Glomerular endothelial cell (primary cell): ENCODE measurements at regions not wholly inside any gene's neighbourhood (a gene's known extent, or its start where the extent isn't known, plus 50 kb on each side); places are given as distances from the start of the nearest gene placed in this dataset.
"Not testable (repeated sequence)": the region's sequence is repeated elsewhere in the genome, so short reads cannot be mapped to it uniquely, and the experiment has no call there.

Source experiments
- DNase-seq: peaks from one replicate; pipeline ENCODE4 v3.0.0-alpha.2; 2011; ENCODE audit warnings: low read depth, low spot score; ENCODE audit errors: extremely low read depth

DNA sequence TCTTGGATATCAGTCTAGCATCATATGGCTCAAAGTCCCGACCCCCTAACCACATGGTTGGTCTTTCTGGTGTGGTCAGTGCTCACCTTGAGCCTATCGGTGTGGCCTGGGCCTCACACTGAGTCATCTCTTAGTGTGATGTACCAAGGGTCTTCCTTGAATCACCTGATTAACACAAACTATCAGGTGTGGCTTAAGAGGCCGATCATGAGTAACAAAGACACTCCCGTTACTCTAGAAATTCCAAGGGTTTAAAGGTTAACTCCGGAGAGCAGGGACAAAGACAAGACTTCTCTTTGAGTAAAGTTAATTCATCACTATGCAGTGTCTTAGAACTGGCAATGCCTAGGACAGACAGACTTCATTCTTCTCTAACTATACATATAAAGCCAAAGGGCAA, 52.3 kb upstream of the ARMC3 start:
- DNase-seq = no peak

DNA sequence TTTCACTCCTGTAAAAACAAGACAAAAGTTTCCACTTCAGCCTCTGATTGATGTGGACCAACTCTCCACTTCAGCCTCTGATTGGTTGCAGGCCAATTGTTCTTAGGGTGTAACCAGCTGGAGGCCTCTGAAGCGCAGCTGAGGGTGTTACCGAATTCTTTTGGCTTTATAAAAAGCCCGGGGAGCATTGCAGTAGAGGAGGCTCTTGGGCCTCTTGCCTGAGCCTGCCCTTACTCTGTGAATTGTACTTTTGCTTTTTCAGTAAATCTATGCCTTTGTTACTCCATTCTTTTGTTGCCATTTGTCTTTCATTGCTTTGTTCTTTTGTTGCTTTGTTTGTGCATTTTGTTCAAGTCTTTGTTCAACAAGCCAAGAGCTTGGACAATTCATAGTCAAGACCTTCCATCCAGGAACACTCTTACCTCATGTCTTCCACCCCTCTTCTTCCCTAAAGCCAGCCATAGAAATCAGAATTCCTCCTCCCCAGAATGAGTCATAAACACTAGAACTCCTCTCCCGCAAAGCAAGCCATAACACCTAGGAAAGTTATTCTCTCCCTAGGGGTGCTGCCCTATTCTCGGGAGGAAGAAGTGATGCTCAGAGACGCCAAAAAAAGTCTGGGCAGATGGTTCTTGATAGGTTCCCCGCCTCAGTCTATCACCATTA, 53.5 kb upstream of the ARMC3 start:
- no peak for DNase-seq

DNA sequence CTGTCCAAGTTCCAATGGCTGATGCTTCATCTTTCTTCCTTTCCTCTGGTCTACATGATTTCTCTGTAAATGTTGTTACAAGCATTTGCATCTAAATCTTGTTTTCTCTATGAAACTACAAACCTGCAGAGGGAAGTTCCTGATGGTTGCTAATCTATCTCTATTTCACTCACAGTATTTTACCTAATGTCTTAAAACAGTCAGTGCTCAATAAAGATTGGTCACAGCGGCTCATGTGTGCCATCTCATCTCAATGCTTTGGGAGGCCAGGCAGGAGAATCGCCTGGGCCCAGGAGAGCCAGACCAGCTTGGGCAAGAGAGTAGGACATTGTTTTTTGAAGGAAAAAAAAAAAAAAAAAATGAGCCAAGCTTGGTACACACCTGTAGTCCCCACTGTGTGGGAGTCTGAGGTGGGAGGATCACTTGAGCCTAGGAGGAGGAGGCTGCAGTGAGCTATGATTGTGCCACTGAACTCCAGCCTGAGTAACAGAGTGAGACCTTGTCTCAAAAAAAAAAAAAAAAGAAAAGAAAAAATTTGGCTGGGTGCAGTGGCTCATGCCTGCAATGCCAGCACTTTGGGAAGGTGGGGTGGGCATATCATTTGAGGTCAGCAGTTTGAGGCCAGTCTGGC, 71.3 kb upstream of the ARMC3 start:
- no peak for DNase-seq

DNA sequence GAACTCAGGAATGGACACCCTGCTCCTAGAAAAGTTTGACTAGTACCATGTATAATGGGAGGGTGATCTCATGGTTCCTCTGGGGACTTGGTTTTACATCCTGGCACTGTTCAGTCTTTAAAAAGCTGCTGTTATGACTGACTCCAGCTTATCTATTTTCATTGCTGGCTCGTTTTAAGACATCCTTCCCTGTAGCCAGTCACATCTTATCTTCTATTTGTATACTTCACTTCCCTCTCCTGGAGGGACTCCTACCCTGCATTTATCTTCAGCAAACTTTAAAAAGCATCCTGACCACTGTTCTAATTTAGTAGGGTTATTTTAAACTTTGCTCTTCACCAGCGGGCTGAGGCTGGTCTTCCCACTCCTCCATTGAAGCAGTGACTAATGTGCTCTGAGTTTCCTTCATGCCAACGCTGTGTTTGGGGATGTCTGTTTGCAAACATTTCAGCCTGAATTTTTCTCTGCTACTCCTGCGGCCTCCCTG, 72.9 kb upstream of the ARMC3 start:
- no peak for DNase-seq

DNA sequence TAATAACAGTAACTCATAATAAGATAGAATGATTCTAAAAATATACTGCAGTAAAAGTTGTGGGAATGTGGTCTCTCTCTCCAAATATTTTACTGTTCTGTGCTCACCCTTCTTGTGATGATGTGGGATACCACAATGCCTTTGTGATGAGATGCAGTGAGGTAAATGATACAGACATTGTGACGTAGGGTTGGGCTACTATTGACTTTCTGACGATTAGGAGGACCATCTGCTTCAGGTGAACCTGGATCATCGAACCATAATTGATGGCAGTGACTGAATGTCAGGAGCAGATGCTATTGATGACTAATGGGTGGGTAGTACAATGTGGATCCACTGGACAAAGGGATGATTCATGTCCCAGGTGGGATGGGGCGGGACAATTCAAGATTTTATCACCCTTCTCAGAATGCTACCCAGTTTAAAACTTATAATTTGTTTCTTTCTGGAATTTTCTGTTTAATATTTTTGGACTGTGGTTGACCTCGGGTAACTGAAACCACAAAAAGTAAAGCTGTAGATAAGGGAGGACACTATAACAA, 73.9 kb upstream of the ARMC3 start:
- DNase-seq = no peak

DNA sequence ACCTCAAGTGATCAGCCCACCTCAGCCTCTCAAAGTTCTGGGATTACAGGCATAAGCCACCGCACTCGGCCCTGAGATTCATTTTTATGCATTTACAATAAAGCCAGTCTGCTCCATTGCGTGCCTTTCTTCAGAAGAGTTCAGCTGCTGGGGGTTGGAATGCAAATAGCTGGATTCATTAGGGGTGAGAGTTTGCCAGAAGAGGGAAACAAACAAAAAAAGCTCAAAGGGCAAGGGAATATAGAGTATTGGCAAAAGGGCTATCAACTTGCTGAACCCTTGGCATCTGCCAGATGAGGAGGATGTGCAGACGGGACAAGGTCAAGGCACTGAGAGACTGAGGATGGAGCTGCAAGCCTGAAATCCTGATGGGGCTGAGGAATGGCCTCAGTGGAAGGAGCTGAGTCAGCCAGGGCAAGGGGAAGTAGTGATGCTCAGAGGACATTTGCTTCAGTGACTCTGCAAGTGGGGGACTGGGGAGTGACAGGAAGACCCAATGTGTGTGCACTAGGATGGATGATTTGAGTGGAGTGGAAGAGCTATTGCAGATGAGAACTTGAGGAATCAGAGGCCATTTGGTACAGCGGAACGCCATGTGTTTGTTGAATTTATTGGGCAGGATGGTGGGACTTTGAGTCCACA, 75.0 kb upstream of the ARMC3 start:
- DNase-seq = no peak

DNA sequence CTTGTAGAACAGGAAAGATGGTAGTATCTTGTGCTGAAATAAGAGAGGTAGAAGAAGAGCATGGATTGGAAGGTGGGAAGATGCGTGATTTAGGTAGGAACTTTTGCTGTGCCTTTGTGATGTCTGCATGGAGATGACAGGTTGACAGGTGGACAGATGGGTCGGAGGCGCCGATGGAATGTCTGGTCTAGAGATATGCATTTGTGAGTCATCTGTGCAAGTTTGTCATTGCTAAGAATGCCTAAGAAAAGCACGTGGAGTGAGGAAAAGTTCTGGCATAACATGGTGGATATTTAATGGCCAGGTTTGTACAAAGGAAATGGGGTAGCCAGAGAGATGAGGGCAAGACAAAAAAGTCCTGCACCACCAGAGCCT, 76.0 kb upstream of the ARMC3 start:
- no peak for DNase-seq

DNA sequence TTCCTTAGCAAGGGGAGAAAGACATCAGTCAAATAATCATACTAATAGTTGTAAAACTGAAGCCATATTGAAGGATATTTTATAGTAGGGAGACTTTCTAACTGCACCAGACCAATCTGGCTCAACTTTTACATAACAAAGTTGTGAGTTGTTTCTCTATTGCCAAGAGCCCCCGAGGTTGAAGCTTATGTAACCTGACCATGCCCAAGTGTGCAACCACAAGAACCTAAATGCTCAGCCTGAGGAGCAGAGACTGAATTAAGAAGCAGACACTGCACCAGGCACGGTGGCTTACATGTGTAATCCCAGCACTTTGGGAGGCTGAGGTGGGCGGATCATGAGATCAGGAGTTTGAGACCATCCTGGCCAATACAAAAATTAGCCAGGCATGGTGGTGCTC, 77.3 kb upstream of the ARMC3 start:
- DNase-seq = no peak

DNA sequence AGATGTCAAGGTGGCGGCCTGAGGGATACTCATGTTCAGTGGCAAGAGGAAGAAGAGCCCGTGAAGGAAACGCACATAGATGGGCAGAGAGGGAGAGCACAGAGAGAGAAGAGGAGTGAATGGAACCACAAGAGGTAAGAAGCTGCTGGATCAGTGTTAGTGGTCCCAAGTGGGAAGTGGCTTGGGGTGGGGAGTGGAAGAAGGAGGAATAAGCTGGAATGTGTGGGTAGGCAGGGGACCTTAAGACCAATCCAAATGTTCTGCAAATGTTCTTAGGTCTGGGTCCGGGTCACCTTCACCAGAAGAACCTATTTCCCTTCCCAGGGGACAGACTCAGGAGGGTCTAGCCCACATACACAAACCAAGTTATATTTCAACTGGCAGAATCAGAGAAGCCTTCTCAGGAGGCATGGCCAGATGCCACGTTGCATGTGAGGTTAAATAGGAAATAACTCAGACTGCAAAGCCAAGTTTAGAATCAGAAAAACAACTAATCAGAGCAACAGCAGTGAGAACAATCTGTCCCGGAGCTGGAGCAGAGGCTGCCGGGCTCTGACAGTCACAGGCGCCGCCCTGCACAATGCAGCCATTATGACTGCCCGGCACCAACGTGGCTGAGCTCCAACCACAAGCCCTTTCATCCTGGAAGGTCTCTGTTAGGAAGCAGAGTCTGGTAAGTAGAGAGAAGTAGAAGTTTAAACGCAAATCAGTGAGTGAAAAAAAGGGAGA, 78.6 kb upstream of the ARMC3 start:
- DNase-seq = no peak

DNA sequence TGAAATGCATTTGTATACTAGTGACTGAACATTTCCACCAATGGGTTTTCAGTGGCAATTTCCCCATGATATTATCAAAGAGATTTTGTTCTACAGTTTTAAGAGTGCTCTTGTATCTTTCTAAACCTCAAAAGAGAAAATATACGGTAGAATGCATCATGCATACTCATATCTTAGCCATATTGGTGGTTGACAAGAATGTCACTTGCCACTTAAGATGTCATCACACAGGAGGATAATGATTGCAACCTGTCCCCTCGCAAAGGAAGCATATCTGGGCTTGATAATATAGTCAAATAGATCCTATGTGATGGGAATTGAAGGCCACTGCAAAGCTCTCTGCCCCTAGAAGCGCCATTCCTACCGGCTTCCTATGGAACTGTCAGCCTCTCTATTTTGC, 79.3 kb upstream of the ARMC3 start:
- DNase-seq = no peak

DNA sequence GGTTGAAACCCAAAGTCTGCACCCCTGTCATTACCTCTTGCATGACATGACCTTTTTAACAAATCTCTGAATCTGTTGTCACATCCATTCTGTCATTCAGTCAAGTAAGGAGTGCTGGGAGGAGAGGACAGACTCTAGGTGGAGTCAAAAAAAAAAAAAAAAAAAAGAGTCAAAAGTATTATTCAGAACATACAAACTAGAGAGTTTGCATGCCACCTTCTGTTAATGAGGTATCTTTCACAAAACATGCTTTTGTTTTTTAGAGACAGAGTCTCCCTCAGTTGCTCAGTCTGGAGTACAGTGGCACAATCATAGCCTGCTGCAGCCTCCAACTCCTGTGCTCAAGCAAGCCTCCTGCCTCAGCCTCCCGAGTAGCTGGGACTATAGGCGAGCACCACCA, 81.6 kb upstream of the ARMC3 start:
- no peak for DNase-seq

DNA sequence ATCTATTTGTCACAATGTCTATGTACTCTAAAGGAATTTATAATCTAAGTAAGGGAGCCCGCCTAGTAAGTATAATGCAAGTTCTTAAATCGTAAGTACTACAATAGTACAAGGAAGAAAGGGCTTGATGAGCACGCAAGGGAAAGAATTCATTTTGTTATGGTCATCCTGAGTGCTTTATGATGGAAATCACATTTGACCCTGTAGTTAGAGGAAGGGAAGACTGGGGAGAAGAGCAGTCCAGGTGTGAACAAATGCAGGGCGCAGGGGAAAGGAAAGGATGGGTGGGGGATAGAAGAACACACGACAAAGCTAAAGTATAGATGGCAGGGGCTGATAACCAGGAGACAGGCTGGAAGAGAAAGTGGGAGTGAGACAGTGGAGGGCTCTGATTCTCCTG, 88.2 kb upstream of the ARMC3 start:
- no peak for DNase-seq

DNA sequence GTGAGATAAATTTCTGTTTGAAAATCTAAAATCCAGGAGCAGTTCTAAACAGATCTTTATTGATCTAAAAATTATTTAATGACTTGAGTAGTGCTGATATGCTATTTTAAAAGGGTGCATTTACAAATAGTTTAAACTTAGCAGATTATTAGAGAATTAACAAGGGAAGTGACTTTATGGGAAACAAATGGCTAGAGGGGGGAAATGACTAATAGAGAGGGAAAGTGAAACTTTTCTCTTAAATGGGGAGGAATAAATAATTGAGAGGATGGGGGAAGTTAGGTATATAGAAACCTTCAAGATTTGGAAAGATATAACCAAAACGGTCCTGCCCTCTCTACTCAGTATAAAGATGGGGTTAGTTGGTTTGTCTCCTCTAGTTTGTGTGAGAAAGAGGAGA, 90.1 kb upstream of the ARMC3 start:
- no peak for DNase-seq

DNA sequence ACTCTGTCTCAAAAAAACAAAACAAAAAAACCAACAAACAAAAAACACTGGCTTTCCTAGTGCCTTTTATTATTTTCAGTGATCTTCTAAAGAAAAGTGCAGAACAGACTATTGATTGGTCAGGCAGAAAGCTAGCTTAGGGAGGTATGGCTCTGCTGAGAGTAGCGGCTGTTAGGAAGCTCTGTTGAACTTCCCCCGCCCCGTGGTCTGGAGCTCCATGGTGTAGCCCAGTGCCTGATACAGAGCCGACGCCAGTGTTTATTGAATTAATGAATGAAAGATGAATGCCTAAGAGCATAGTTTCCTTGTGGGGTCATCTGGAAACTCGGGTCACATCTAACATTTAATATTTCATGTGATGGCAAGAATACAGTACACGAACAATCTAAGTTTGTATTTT, 90.5 kb upstream of the ARMC3 start:
- DNase-seq = no peak

DNA sequence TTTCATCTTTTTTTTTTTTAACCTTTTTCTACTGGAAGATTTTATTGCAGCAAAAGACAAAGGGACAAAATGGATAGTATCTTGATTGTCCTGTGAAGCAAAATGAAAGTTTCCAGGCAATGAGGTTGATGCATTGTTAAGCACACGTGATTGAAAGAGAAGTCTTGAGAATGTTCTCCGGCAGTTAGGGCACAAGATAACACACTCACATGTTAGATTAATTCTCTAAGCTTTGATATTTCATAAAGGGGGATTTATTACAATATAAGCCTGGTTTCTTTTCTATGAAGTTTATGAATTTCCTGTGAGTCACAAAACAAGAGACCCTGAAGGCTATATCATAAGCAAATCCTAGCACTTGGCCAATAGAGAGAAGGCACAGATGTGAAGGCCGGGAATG, 93.4 kb upstream of the ARMC3 start:
- DNase-seq = no peak

DNA sequence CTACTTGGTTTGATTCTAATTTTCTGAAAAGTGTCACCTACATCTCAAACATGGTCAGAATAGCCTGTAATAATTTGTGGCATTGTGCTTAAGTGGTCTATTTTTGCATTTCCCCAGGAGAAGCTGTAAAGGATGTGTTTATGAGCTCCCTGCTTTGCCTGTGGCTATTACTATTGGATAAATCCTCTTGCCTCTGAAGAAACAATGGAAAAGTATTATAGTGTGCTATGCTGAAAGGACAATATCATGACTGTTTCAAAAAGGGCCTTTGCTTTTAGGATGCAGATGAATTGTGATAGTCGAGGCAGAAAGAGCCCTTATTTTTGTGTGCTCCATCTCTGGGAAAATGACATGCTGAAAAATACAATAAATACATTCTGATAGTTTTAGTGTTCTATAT, 94.1 kb upstream of the ARMC3 start:
- DNase-seq = no peak

DNA sequence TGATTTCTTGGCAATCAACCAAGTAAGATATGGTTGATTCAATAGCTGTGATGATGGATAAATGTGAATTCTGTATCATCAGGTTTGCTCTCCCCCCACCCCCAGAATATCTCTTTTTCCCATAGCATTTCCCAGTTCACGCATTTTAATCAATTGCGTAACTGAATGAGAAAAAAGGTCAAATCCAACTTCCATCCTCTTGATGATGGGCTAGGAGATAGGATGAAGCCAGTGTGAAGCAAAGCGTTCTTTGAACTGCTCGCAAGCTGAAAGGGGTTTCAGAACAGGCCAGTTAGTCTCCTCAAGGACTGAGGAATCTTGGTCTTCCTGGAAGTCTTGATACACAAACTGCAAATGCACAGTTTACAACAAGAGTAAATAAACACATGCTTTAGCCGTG, 94.5 kb upstream of the ARMC3 start:
- DNase-seq = no peak

DNA sequence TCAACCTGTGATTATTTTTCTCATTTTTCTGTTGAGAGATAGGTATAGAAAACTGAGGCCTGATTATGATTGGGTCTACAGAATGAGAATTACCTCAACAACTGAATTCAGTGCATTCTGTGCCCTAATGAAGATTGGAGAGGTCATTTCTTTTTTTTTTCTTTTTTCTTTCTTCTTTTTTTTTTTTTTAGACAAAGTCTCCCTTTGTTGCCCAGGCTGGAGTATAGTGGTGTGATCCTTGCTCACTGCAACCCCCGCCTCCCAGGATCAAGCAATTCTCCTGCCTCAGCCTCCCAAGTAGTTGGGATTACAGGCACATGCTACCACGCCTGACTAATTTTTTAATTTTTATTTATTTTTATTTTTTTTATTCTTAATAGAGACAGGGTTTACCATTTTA, 95.0 kb upstream of the ARMC3 start:
- no peak for DNase-seq

DNA sequence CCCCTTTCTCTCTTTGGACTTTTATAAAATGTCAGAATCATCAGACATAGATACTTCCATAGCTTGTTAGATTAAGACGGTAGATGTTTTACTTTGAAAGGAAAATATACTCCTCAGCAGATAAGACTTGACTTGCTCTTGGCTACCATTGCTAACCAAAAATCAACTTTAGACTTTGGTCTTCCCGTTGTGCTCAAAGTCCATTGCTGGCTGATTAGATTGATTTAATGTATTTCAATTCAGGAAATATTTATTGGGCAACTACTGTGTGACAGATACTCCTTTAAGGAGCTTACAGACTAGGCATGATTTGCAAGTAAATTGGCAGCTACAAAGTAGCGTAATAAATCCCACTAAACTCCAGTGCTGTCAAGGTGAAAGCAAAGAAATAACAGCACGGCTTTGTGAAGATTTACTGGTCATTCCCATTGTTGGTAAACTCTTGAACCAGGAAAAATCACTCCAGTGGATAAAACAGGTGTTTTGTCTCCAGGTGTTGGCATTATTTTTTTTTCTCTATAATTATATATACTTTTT, 95.7 kb upstream of the ARMC3 start:
- DNase-seq = no peak

DNA sequence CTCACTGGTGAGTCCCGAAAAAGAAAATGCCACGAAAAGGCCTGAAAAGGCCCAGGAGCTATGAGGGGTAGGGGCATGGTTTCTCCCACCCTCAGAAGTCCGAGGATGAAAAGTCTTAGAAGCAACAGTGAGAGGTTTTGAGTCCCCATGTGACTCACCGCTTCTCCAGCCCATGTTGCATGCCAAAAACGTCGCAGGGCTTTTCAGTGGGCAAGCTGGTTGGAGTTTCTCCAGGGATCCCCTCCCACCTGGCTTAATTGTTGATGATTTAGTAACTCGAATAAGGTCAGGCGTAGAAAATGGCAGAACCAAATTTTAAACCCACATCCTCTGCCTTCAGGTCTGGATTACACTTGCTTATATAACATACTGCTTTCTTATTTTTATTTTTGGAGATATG, 96.3 kb upstream of the ARMC3 start:
- no peak for DNase-seq

DNA sequence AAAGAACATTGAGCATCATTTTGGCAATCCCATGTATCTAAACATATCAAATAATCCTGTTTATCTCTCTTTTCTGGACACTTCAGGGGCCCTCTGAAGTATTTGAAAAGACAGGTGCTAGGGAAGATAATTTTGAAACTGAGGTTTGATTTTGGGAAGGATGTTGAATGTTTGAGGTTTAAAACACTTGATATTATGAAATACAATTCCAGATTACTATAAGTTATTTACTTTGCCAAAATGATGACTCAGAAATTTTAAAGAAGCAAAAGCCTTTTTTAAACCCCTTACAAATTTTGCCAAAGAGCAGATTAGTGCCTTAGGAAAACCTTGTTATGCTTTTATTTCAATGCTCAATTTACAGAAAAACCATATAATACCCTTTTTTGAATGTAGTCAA, 99.1 kb upstream of the ARMC3 start:
- not testable (repeated sequence) for DNase-seq
